ENCODE measurements at regions not wholly inside any gene's neighbourhood (a gene's known extent, or its start where the extent isn't known, plus 50 kb on each side); places are given as distances from the start of the nearest gene placed in this dataset.
A peak's percentile ranks its signal among the peaks of the same experiment; 100 is the strongest.

- no peak for DNase-seq (ENCODE audit: low spot score)
Observed at GRCh38 chr12:107474099-107474498, 211.5 kb upstream of the PWP1 start.

- no peak for DNase-seq (ENCODE audit: low spot score)
Observed at GRCh38 chr12:107474639-107475539, 210.7 kb upstream of the PWP1 start.

GRCh38 chr12:107475900-107476299 is 209.7 kb upstream of the PWP1 start:
- no peak for DNase-seq (ENCODE audit: low spot score)

- DNase-seq (ENCODE audit: low spot score), result no peak
Observed at GRCh38 chr12:107477018-107477417, 208.6 kb upstream of the PWP1 start.

- DNase-seq (ENCODE audit: low spot score), result no peak
Observed at GRCh38 chr12:107477947-107478610, 207.5 kb upstream of the PWP1 start.

GRCh38 chr12:107478881-107479280 is 206.7 kb upstream of the PWP1 start:
- peak; percentile 24 for DNase-seq (ENCODE audit: low spot score)

- DNase-seq (ENCODE audit: low spot score), result no peak
Observed at GRCh38 chr12:107480836-107481608, 204.6 kb upstream of the PWP1 start.

GRCh38 chr12:107484230-107484629 is 201.4 kb upstream of the PWP1 start:
- DNase-seq (ENCODE audit: low spot score), result no peak

- DNase-seq (ENCODE audit: low spot score), result no peak
Observed at GRCh38 chr12:107484941-107485340, 200.7 kb upstream of the PWP1 start.

- DNase-seq (ENCODE audit: low spot score), result no peak
Observed at GRCh38 chr12:107485731-107486130, 199.9 kb upstream of the PWP1 start.

- no peak for DNase-seq (ENCODE audit: low spot score)
Observed at GRCh38 chr12:107486140-107486892, 199.3 kb upstream of the PWP1 start.

- DNase-seq (ENCODE audit: low spot score), result no peak
Observed at GRCh38 chr12:107487011-107487680, 198.5 kb upstream of the PWP1 start.

- DNase-seq (ENCODE audit: low spot score), result peak; percentile 46
Observed at GRCh38 chr12:107488666-107489065, 196.9 kb upstream of the PWP1 start.

GRCh38 chr12:107490010-107490409 is 195.6 kb upstream of the PWP1 start:
- no peak for DNase-seq (ENCODE audit: low spot score)

- no peak for DNase-seq (ENCODE audit: low spot score)
Observed at GRCh38 chr12:107491856-107492255, 193.7 kb upstream of the PWP1 start.

GRCh38 chr12:107492393-107493134 is 193.0 kb upstream of the PWP1 start:
- DNase-seq (ENCODE audit: low spot score), result no peak

- DNase-seq (ENCODE audit: low spot score), result no peak
Observed at GRCh38 chr12:107493135-107493494, 192.5 kb upstream of the PWP1 start.

GRCh38 chr12:107493666-107494065 is 191.9 kb upstream of the PWP1 start:
- DNase-seq (ENCODE audit: low spot score), result no peak

- DNase-seq (ENCODE audit: low spot score), result no peak
Observed at GRCh38 chr12:107494331-107494730, 191.3 kb upstream of the PWP1 start.

GRCh38 chr12:107495604-107496003 is 190.0 kb upstream of the PWP1 start:
- DNase-seq (ENCODE audit: low spot score), result no peak

- no peak for DNase-seq (ENCODE audit: low spot score)
Observed at GRCh38 chr12:107497231-107497630, 188.4 kb upstream of the PWP1 start.
